Astrocyte of the hippocampus (primary cell): ENCODE measurements at regions not wholly inside any gene's neighbourhood (a gene's known extent, or its start where the extent isn't known, plus 50 kb on each side); places are given as distances from the start of the nearest gene placed in this dataset.
A peak's percentile ranks its signal among the peaks of the same experiment; 100 is the strongest.

Experiments
- DNase-seq: peaks from one replicate; pipeline ENCODE4 v3.0.0; 2011; ENCODE audit warnings: low read depth, low spot score

- no peak for DNase-seq
Measured at GRCh38 chr16:65910291-65910690, 456.2 kb upstream of the CDH5 start.

- peak; percentile 5 for DNase-seq
Measured at GRCh38 chr16:65909310-65910050, 457.0 kb upstream of the CDH5 start.

- DNase-seq = no peak
Measured at GRCh38 chr16:65908568-65908967, 457.9 kb upstream of the CDH5 start.

GRCh38 chr16:65905331-65905730 is 461.2 kb upstream of the CDH5 start:
- no peak for DNase-seq

GRCh38 chr16:65896448-65897153 is 469.9 kb upstream of the CDH5 start:
- DNase-seq = no peak

- no peak for DNase-seq
Measured at GRCh38 chr16:65895906-65896305, 470.6 kb upstream of the CDH5 start.

- no peak for DNase-seq
Measured at GRCh38 chr16:65895486-65895885, 471.0 kb upstream of the CDH5 start.

GRCh38 chr16:65890203-65890602 is 476.3 kb upstream of the CDH5 start:
- no peak for DNase-seq

- no peak for DNase-seq
Measured at GRCh38 chr16:65889533-65889966, 476.9 kb upstream of the CDH5 start.

- no peak for DNase-seq
Measured at GRCh38 chr16:65888201-65888600, 478.3 kb upstream of the CDH5 start.

GRCh38 chr16:65884018-65884417 is 482.5 kb upstream of the CDH5 start:
- peak; percentile 6 for DNase-seq

GRCh38 chr16:65878347-65878746 is 488.1 kb upstream of the CDH5 start:
- no peak for DNase-seq

GRCh38 chr16:65876624-65877023 is 489.9 kb upstream of the CDH5 start:
- no peak for DNase-seq

- DNase-seq = no peak
Measured at GRCh38 chr16:65876056-65876408, 490.5 kb upstream of the CDH5 start.

GRCh38 chr16:65875381-65876055 is 491.0 kb upstream of the CDH5 start:
- DNase-seq = peak; percentile 29

- no peak for DNase-seq
Measured at GRCh38 chr16:65869261-65869660, 497.2 kb upstream of the CDH5 start.

GRCh38 chr16:65867276-65867960 is 499.1 kb upstream of the CDH5 start:
- no peak for DNase-seq

GRCh38 chr16:65863236-65863635 is 503.3 kb upstream of the CDH5 start:
- DNase-seq = no peak

GRCh38 chr16:65861131-65861731 is 505.3 kb upstream of the CDH5 start:
- no peak for DNase-seq

- DNase-seq = no peak
Measured at GRCh38 chr16:65855171-65856145, 511.0 kb upstream of the CDH5 start.

GRCh38 chr16:65846210-65846602 is 520.3 kb upstream of the CDH5 start:
- no peak for DNase-seq
